ENCODE measurements at regions not wholly inside any gene's neighbourhood (a gene's known extent, or its start where the extent isn't known, plus 50 kb on each side); places are given as distances from the start of the nearest gene placed in this dataset.
"Not testable (repeated sequence)": the region's sequence is repeated elsewhere in the genome, so short reads cannot be mapped to it uniquely, and the experiment has no call there.

- in situ Hi-C loops (cut with HindIII; ENCODE audit: low sequenced_read_pairs): no loop called here
These were observed 54.1 kb downstream of the MAFB start for GRCh38 chr20:40634891-40635290.

- in situ Hi-C loops (cut with HindIII; ENCODE audit: low sequenced_read_pairs): no loop called here
These were observed 55.7 kb downstream of the MAFB start for GRCh38 chr20:40633123-40633850.

GRCh38 chr20:40632346-40632976 is 56.6 kb downstream of the MAFB start:
- in situ Hi-C loops (cut with HindIII; ENCODE audit: low sequenced_read_pairs): no loop called here

- in situ Hi-C loops (cut with HindIII; ENCODE audit: low sequenced_read_pairs): no loop called here
These were observed 57.9 kb downstream of the MAFB start for GRCh38 chr20:40631119-40631631.

- in situ Hi-C loops (cut with HindIII; ENCODE audit: low sequenced_read_pairs): no loop called here
These were observed 58.3 kb downstream of the MAFB start for GRCh38 chr20:40630713-40631112.

GRCh38 chr20:40630099-40630498 is 58.9 kb downstream of the MAFB start:
- in situ Hi-C loops (cut with HindIII; ENCODE audit: low sequenced_read_pairs): no loop called here

- in situ Hi-C loops (cut with HindIII; ENCODE audit: low sequenced_read_pairs): no loop called here
These were observed 60.2 kb downstream of the MAFB start for GRCh38 chr20:40628877-40629276.

GRCh38 chr20:40619053-40619452 is 70.0 kb downstream of the MAFB start:
- in situ Hi-C loops (cut with HindIII; ENCODE audit: low sequenced_read_pairs): not testable (repeated sequence)

- in situ Hi-C loops (cut with HindIII; ENCODE audit: low sequenced_read_pairs): no loop called here
These were observed 71.4 kb downstream of the MAFB start for GRCh38 chr20:40617594-40617993.

GRCh38 chr20:40612837-40613236 is 76.2 kb downstream of the MAFB start:
- in situ Hi-C loops (cut with HindIII; ENCODE audit: low sequenced_read_pairs): no loop called here

- in situ Hi-C loops (cut with HindIII; ENCODE audit: low sequenced_read_pairs): no loop called here
These were observed 76.8 kb downstream of the MAFB start for GRCh38 chr20:40612247-40612646.

GRCh38 chr20:40610730-40611129 is 78.3 kb downstream of the MAFB start:
- in situ Hi-C loops (cut with HindIII; ENCODE audit: low sequenced_read_pairs): no loop called here

GRCh38 chr20:40607927-40608326 is 81.1 kb downstream of the MAFB start:
- in situ Hi-C loops (cut with HindIII; ENCODE audit: low sequenced_read_pairs): no loop called here

- in situ Hi-C loops (cut with HindIII; ENCODE audit: low sequenced_read_pairs): no loop called here
These were observed 82.4 kb downstream of the MAFB start for GRCh38 chr20:40606660-40607059.

- in situ Hi-C loops (cut with HindIII; ENCODE audit: low sequenced_read_pairs): no loop called here
These were observed 82.8 kb downstream of the MAFB start for GRCh38 chr20:40606237-40606636.

- in situ Hi-C loops (cut with HindIII; ENCODE audit: low sequenced_read_pairs): no loop called here
These were observed 84.6 kb downstream of the MAFB start for GRCh38 chr20:40604416-40604815.

- in situ Hi-C loops (cut with HindIII; ENCODE audit: low sequenced_read_pairs): no loop called here
These were observed 85.9 kb downstream of the MAFB start for GRCh38 chr20:40603057-40603651.

- in situ Hi-C loops (cut with HindIII; ENCODE audit: low sequenced_read_pairs): no loop called here
These were observed 86.7 kb downstream of the MAFB start for GRCh38 chr20:40602381-40602780.

GRCh38 chr20:40600441-40601219 is 88.4 kb downstream of the MAFB start:
- in situ Hi-C loops (cut with HindIII; ENCODE audit: low sequenced_read_pairs): no loop called here

GRCh38 chr20:40599987-40600386 is 89.0 kb downstream of the MAFB start:
- in situ Hi-C loops (cut with HindIII; ENCODE audit: low sequenced_read_pairs): no loop called here

GRCh38 chr20:40592941-40593340 is 96.1 kb downstream of the MAFB start:
- in situ Hi-C loops (cut with HindIII; ENCODE audit: low sequenced_read_pairs): no loop called here

All from DLD1 (cell line).